HL-60 (cell line): ENCODE measurements at regions not wholly inside any gene's neighbourhood (a gene's known extent, or its start where the extent isn't known, plus 50 kb on each side); places are given as distances from the start of the nearest gene placed in this dataset.
"Not testable (repeated sequence)": the region's sequence is repeated elsewhere in the genome, so short reads cannot be mapped to it uniquely, and the experiment has no call there.

Experiments
- DNase-seq, 2 experiments: peaks; one replicate each; pipeline ENCODE4 v3.0.0-alpha.2; 2010 to 2020; ENCODE audit warnings: low read depth in 1 of 2, low spot score in 1 of 2
- H3K27ac ChIP-seq: fragments of 250-450 bp; sonication (Bioruptor Pico); replicated peaks from 2 replicates; pipeline ENCODE4 v1.5.1; 2020; ENCODE audit warnings: mild to moderate bottlenecking, moderate library complexity
- H3K27me3 ChIP-seq: fragments of 250-450 bp; sonication (Bioruptor Pico); 2 replicates; pipeline ENCODE4 v1.5.1; 2021; ENCODE audit warnings: mild to moderate bottlenecking, moderate library complexity; ENCODE audit not compliant: insufficient read depth, poor library complexity, severe bottlenecking
- H3K4me3 ChIP-seq: replicated peaks from 2 replicates; pipeline ENCODE4 v1.5.1; 2011; ENCODE audit warnings: mild to moderate bottlenecking, control low read depth, low read length; ENCODE audit not compliant: insufficient read depth
- GABPA ChIP-seq: IDR thresholded peaks from 2 replicates; pipeline ENCODE4 v1.6.1; 2012; ENCODE audit warnings: low read depth
- POLR2AphosphoS5 ChIP-seq: IDR thresholded peaks from 2 replicates; pipeline ENCODE4 v1.6.1; 2012; ENCODE audit warnings: low read depth
- SPI1 ChIP-seq: IDR thresholded peaks from 2 replicates; pipeline ENCODE4 v1.6.1; 2012; ENCODE audit warnings: low read depth, mild to moderate bottlenecking, borderline replicate concordance
- TF ChIP-seq, protein P1 (sequence below): IDR thresholded peaks from one replicate; pipeline ENCODE4 v1.5.1; 2011; ENCODE audit warnings: low read length, control low read depth, inconsistent platforms; ENCODE audit not compliant: insufficient read depth
- TF ChIP-seq, protein P2 (sequence below): IDR thresholded peaks from 2 replicates; pipeline ENCODE4 v1.6.1; 2012; ENCODE audit warnings: low read depth; ENCODE audit not compliant: insufficient replicate concordance

GRCh38 chr7:69070476-69070875 is 527.8 kb upstream of the AUTS2 start:
- Histone ChIP-seq H3K4me3 (no peak overlapping the region), H3K27ac (no peak overlapping the region), H3K27me3 (no peaks in the 10 kb centered on the region)
- TF ChIP-seq SPI1, result no peak
- no peak for DNase-seq

GRCh38 chr7:69076566-69076965 is 521.7 kb upstream of the AUTS2 start:
- H3K27ac ChIP-seq, result no peak overlapping the region

DNA sequence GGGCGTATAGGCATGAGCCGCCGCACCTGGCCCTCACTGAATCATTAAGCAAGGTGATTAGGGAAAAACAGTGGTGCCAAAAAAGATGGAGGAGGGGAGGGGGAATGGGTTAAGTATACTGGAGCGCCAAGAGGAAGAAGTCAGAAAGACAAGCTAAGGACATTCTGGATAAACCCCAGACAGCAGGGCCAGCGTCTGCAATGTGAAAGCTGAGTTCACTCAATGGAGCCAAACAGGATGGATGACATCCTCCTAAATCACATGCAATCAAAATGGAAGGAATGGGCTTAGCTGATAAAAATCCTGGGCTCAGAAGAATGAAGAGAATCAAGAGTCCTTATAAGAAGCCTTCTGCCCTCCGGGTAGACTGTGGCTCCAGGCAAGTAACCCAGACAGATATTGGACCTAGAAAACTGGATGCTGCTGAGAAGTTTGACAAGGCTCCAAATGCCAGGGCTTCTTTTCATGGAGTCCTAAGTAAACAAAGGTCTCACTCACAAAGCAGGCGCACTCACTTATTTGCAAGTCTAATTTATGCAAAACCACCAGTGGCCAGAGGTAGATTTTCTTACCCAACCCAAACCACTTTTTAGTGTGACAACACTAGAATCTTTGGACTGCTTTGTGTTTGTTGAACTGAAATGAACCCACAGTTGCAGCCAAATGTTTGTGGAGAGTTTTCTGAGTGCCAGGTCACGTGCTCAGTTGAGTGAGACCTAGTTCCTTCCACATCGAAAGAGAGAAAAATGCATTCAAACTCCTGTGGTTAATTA is 519.1 kb upstream of the AUTS2 start:
- no peak for DNase-seq
- H3K27ac ChIP-seq, result no peak overlapping the region
- H3K27me3 ChIP-seq, result no peaks in the 10 kb centered on the region
- TF ChIP-seq GABPA (no peak), POLR2AphosphoS5 (no peak), SPI1 (no peak)
- TF ChIP-seq, protein P1, sequence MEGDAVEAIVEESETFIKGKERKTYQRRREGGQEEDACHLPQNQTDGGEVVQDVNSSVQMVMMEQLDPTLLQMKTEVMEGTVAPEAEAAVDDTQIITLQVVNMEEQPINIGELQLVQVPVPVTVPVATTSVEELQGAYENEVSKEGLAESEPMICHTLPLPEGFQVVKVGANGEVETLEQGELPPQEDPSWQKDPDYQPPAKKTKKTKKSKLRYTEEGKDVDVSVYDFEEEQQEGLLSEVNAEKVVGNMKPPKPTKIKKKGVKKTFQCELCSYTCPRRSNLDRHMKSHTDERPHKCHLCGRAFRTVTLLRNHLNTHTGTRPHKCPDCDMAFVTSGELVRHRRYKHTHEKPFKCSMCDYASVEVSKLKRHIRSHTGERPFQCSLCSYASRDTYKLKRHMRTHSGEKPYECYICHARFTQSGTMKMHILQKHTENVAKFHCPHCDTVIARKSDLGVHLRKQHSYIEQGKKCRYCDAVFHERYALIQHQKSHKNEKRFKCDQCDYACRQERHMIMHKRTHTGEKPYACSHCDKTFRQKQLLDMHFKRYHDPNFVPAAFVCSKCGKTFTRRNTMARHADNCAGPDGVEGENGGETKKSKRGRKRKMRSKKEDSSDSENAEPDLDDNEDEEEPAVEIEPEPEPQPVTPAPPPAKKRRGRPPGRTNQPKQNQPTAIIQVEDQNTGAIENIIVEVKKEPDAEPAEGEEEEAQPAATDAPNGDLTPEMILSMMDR, result no peak
- TF ChIP-seq, protein P2, sequence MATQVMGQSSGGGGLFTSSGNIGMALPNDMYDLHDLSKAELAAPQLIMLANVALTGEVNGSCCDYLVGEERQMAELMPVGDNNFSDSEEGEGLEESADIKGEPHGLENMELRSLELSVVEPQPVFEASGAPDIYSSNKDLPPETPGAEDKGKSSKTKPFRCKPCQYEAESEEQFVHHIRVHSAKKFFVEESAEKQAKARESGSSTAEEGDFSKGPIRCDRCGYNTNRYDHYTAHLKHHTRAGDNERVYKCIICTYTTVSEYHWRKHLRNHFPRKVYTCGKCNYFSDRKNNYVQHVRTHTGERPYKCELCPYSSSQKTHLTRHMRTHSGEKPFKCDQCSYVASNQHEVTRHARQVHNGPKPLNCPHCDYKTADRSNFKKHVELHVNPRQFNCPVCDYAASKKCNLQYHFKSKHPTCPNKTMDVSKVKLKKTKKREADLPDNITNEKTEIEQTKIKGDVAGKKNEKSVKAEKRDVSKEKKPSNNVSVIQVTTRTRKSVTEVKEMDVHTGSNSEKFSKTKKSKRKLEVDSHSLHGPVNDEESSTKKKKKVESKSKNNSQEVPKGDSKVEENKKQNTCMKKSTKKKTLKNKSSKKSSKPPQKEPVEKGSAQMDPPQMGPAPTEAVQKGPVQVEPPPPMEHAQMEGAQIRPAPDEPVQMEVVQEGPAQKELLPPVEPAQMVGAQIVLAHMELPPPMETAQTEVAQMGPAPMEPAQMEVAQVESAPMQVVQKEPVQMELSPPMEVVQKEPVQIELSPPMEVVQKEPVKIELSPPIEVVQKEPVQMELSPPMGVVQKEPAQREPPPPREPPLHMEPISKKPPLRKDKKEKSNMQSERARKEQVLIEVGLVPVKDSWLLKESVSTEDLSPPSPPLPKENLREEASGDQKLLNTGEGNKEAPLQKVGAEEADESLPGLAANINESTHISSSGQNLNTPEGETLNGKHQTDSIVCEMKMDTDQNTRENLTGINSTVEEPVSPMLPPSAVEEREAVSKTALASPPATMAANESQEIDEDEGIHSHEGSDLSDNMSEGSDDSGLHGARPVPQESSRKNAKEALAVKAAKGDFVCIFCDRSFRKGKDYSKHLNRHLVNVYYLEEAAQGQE, result no peak
- H3K4me3 ChIP-seq, result no peak overlapping the region

More at GRCh38 chr7:69076566-69076965, 521.7 kb upstream of the AUTS2 start:
- H3K4me3 ChIP-seq, result no peak overlapping the region
- TF ChIP-seq, protein P2, result no peak
- TF ChIP-seq GABPA (no peak), POLR2AphosphoS5 (no peak), SPI1 (no peak)
- TF ChIP-seq, protein P1, result no peak
- H3K27me3 ChIP-seq, result no peaks in the 10 kb centered on the region
- DNase-seq, result no peak

- not testable (repeated sequence) for H3K4me3 ChIP-seq, H3K27ac ChIP-seq, H3K27me3 ChIP-seq
Observed at GRCh38 chr7:69087281-69087680, 511.0 kb upstream of the AUTS2 start.

DNA sequence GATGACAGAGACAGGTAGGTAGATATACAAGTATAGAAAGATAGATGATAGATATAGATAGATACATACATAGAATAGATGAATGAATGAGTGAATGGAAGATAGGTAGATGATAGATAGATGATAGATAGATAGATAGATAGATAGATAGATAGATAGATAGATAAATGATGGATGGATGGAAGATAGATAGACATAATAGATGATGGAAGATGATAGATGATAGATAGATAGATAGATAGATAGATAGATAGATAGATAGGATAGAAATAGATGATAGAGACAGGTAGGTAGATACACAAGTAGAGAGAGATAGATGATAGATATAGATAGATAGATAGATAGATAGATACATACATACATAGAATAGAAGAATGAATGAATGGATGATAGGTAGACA is 510.1 kb upstream of the AUTS2 start:
- Histone ChIP-seq H3K27ac (no peak overlapping the region), H3K27me3 (no peaks in the 10 kb centered on the region), H3K4me3 (no peak overlapping the region)
- TF ChIP-seq, protein P1, result no peak
- TF ChIP-seq SPI1 (no peak), POLR2AphosphoS5 (no peak), GABPA (no peak)
- TF ChIP-seq, protein P2, result no peak
- DNase-seq, result no peak

More at GRCh38 chr7:69087281-69087680, 511.0 kb upstream of the AUTS2 start:
- not testable (repeated sequence) for DNase-seq
